ENCODE measurements at regions not wholly inside any gene's neighbourhood (a gene's known extent, or its start where the extent isn't known, plus 50 kb on each side); places are given as distances from the start of the nearest gene placed in this dataset.

- TF ChIP-seq CTCF (IDR thresholded peaks at IDR 0.05) (no peak), POLR2A (IDR thresholded peaks at IDR 0.05) (no peak), POLR2AphosphoS5 (IDR thresholded peaks at IDR 0.05) (no peak)
Observed at GRCh38 chr6:142700671-142701312, 244.2 kb downstream of the HIVEP2 start.
